GM12878 (cell line): ENCODE measurements at regions not wholly inside any gene's neighbourhood (a gene's known extent, or its start where the extent isn't known, plus 50 kb on each side); places are given as distances from the start of the nearest gene placed in this dataset.

Experiments
- ATAC-seq: fragments of 200-7000 bp; cut with Tn5 transposase; 3 replicates; pipeline ENCODE4 v1.9.1; 2020; ENCODE audit warnings: mild to moderate bottlenecking, moderate library complexity
- BruUV-seq: library from RNA; stranded (reverse); fragments of 400-500 nt; replicated peaks from 2 replicates; lab custom pipeline; 2021; lab: Mats Ljungman, UMichigan
- CTCF ChIA-PET: fragments of 300-600 bp; sonication (Branson Sonifier 250); formaldehyde crosslinking; extraction: SDS; loops from one replicate; lab custom pipeline; 2021; ENCODE audit warnings: inconsistent platforms; lab: Yijun Ruan, JAX
- POLR2A ChIA-PET: fragments of 350-600 bp; formaldehyde crosslinking; extraction: SDS; loops from one replicate; lab custom pipeline; 2021; ENCODE audit warnings: inconsistent platforms; lab: Charles Lee
- RAD21 ChIA-PET: fragments of 300-600 bp; sonication (Branson Sonifier 250); formaldehyde crosslinking; loops from one replicate; lab custom pipeline; 2023; ENCODE audit warnings: antibody characterized with exemption; ENCODE audit not compliant: unreplicated experiment; lab: Charles Lee
- SMC1A ChIA-PET: fragments of 300-600 bp; sonication (Branson Sonifier 250); formaldehyde crosslinking; loops from one replicate; lab custom pipeline; 2023; ENCODE audit not compliant: unreplicated experiment, uncharacterized antibody; lab: Charles Lee
- DNase-seq: peaks from one replicate; pipeline ENCODE4 v3.0.0-alpha.2; 2011; ENCODE audit warnings: low read depth, low spot score
- FAIRE-seq: peaks from 3 replicates; lab custom pipeline; 2011; peaks lifted over from hg19 to GRCh38; lab: Jason Lieb, UNC
- H2AFZ ChIP-seq: 2 replicates; pipeline ENCODE4 v1.6.0; 2011; ENCODE audit warnings: low read depth, low read length, control low read depth; ENCODE audit not compliant: control insufficient read depth
- H3K27ac ChIP-seq: 2 replicates; pipeline ENCODE4 v1.5.1; 2011; ENCODE audit warnings: control low read depth; ENCODE audit not compliant: control insufficient read depth, insufficient read depth
- H3K27me3 ChIP-seq, 2 experiments: replicated peaks in 1 of 2; 2 replicates each; pipeline versions ENCODE4 v1.6.0 to v1.6.1; 2011; ENCODE audit warnings: low read length in 1 of 2; ENCODE audit not compliant: control insufficient read depth in 2 of 2, insufficient read depth in 2 of 2
- H3K36me3 ChIP-seq, 2 experiments: 2 replicates each; pipeline ENCODE4 v1.5.1; 2011; ENCODE audit warnings: low read length in 1 of 2; ENCODE audit not compliant: control insufficient read depth in 2 of 2, insufficient read depth in 2 of 2
- H3K4me1 ChIP-seq: 2 replicates; pipeline ENCODE4 v1.6.1; 2011; ENCODE audit warnings: mild to moderate bottlenecking, low read length, moderate library complexity, mixed read lengths; ENCODE audit not compliant: control insufficient read depth, insufficient read depth
- H3K4me2 ChIP-seq: 2 replicates; pipeline ENCODE4 v1.6.0; 2011; ENCODE audit warnings: control low read depth; ENCODE audit not compliant: control insufficient read depth, insufficient read depth
- H3K4me3 ChIP-seq: fragments of 200-600 bp; sonication (generic); 2 replicates; pipeline ENCODE4 v1.5.1; 2016
- H3K79me2 ChIP-seq: 2 replicates; pipeline ENCODE4 v1.6.0; 2011; ENCODE audit warnings: low read length; ENCODE audit not compliant: control insufficient read depth, insufficient read depth
- H3K9ac ChIP-seq: 2 replicates; pipeline ENCODE4 v1.8.0; 2011; ENCODE audit warnings: low read length, control low read depth, mixed read lengths; ENCODE audit not compliant: control insufficient read depth, insufficient read depth
- H3K9me3 ChIP-seq: replicated peaks from 3 replicates; pipeline ENCODE4 v1.5.1; 2011; ENCODE audit warnings: mild to moderate bottlenecking, low read length; ENCODE audit not compliant: control insufficient read depth, insufficient read depth
- H4K20me1 ChIP-seq: 2 replicates; pipeline ENCODE4 v1.6.0; 2011; ENCODE audit not compliant: control insufficient read depth, insufficient read depth
- BRCA1 ChIP-seq: IDR thresholded peaks from 2 replicates; pipeline ENCODE4 v1.6.1; 2011; ENCODE audit warnings: low read depth, low read length, improper control_type of control experiment
- CBX3 ChIP-seq: fragments of 200-600 bp; sonication (generic); IDR thresholded peaks from 2 replicates; pipeline ENCODE4 v1.6.1; 2016; ENCODE audit warnings: low read depth, borderline replicate concordance
- CBX5 ChIP-seq: sonication (generic); IDR thresholded peaks from 2 replicates; pipeline ENCODE4 v1.6.1; 2016; ENCODE audit warnings: low read depth, moderate library complexity, mild to moderate bottlenecking, inconsistent platforms
- CEBPB ChIP-seq, 2 experiments: fragments of 150-350 bp in 1 of 2; IDR thresholded peaks; 2 replicates each; pipeline ENCODE4 v1.6.1; 2012 to 2014; ENCODE audit warnings: low read depth in 2 of 2, low read length in 2 of 2, borderline replicate concordance in 1 of 2, inconsistent platforms in 1 of 2
- CREB1 ChIP-seq: IDR thresholded peaks from 2 replicates; pipeline ENCODE4 v1.6.1; 2012; ENCODE audit warnings: low read depth, mild to moderate bottlenecking, inconsistent platforms
- EED ChIP-seq: sonication (generic); IDR thresholded peaks from 2 replicates; pipeline ENCODE4 v1.6.1; 2016; ENCODE audit warnings: antibody characterized with exemption, low read depth
- EGR1 ChIP-seq, 2 experiments: IDR thresholded peaks; 1 replicate in 1 of 2; 2 replicates in 1 of 2; pipeline ENCODE4 v1.6.1; 2011 to 2012; ENCODE audit warnings: low read depth in 2 of 2, low read length in 2 of 2, borderline replicate concordance in 1 of 2, mild to moderate bottlenecking in 1 of 2, moderate library complexity in 1 of 2
- MTA3 ChIP-seq: IDR thresholded peaks from 2 replicates; pipeline ENCODE4 v1.6.1; 2012; ENCODE audit warnings: low read length, inconsistent platforms, borderline replicate concordance
- NR2C1 ChIP-seq: fragments of 450-650 bp; IDR thresholded peaks from 2 replicates; pipeline ENCODE4 v1.6.1; 2017; ENCODE audit warnings: antibody characterized with exemption, mild to moderate bottlenecking, moderate library complexity
- NRF1 ChIP-seq: conservative IDR thresholded peaks from 2 replicates; pipeline ENCODE4 v1.6.1; 2011; ENCODE audit warnings: mild to moderate bottlenecking, low read depth, low read length, improper control_type of control experiment
- SP1 ChIP-seq: IDR thresholded peaks from one replicate; pipeline ENCODE4 v1.6.1; 2011; ENCODE audit warnings: low read depth, low read length
- SUZ12 ChIP-seq: fragments of 200-600 bp; sonication (generic); IDR thresholded peaks from one replicate; pipeline ENCODE4 v1.6.1; 2018; ENCODE audit warnings: antibody characterized with exemption, mild to moderate bottlenecking; ENCODE audit not compliant: unreplicated experiment
- TCF7 ChIP-seq: IDR thresholded peaks from 2 replicates; pipeline ENCODE4 v1.6.1; 2014; ENCODE audit warnings: antibody characterized with exemption, borderline replicate concordance
- ZBED1 ChIP-seq: IDR thresholded peaks from 2 replicates; pipeline ENCODE4 v1.6.1; 2016; ENCODE audit warnings: borderline replicate concordance
- ZNF384 ChIP-seq: IDR thresholded peaks from 2 replicates; pipeline ENCODE4 v1.6.1; 2012; ENCODE audit warnings: low read depth, mild to moderate bottlenecking, low read length, improper control_type of control experiment, borderline replicate concordance
- ZZZ3 ChIP-seq: IDR thresholded peaks from 2 replicates; pipeline ENCODE4 v1.6.1; 2011; ENCODE audit warnings: low read depth; ENCODE audit not compliant: control insufficient read depth, insufficient read length
- WGBS: methylation state at CpG from one replicate; pipeline ENCODE4 v1.1.6; 2016; ENCODE audit warnings: low lambda C conversion rate; ENCODE audit not compliant: insufficient replicate concordance, insufficient coverage; ENCODE audit errors: missing lambda C conversion rate; 5-methylcytosine and 5-hydroxymethylcytosine counted together
- in situ Hi-C: fragments of 300-500 bp; cut with MboI; formaldehyde crosslinking; loops from 9 replicates; pipeline ENCODE4 v1.14.3; 2018; ENCODE audit warnings: mixed read lengths
- intact Hi-C: fragments of 100-400 bp; cut with micrococcal nuclease; formaldehyde crosslinking; loops from one replicate; pipeline ENCODE4 v1.14.2; 2022; ENCODE audit not compliant: unreplicated experiment
- TF ChIP-seq, protein P1 (sequence below): fragments of 450-650 bp; IDR thresholded peaks from 2 replicates; pipeline ENCODE4 v1.6.1; 2014; ENCODE audit warnings: mild to moderate bottlenecking

DNA sequence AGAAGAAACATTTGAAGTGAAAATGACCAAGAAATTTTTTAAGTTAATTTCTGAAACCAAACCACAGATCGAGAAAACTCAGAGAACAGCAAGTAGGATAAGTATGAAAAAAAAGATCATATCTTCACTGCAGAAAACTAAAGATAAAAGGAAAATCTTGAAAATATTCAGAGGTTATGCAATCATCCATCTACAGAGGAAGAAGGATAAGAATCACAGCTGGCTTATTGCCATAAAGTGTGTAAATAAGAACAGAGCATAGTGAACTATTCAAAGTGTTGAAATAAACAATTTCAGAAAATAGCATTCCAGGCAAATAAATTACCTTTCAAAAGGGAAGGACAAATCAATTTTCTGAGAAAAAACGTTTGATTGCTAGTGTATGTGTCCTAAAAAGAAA lies 1191.7 kb upstream of the CDH6 start:
- Histone ChIP-seq H3K9me3 (no peaks in the 10 kb centered on the region), H3K27ac (no peak overlapping the region), H3K36me3 (no peaks in the 10 kb centered on the region), H3K27me3 (no peaks in the 10 kb centered on the region), H3K4me2 (no peak overlapping the region), H3K4me1 (no peaks in the 10 kb centered on the region), H3K4me3 (no peak overlapping the region), H3K9ac (no peak overlapping the region), H4K20me1 (no peaks in the 10 kb centered on the region), H2AFZ (no peak overlapping the region), H3K79me2 (no peaks in the 10 kb centered on the region)
- DNase-seq (no peak), ATAC-seq (no peak), FAIRE-seq (no peak)
- POLR2A ChIA-PET, result no interaction called here
- CTCF ChIA-PET, result no interaction called here
- TF ChIP-seq CREB1 (no peak), ZZZ3 (no peak), TCF7 (no peak), ZNF384 (no peak), CBX5 (no peak), NR2C1 (no peak), EED (no peak), SUZ12 (no peak), CEBPB (IDR thresholded peaks at IDR 0.05; ENCODE audit: borderline replicate concordance in 1 of 2, low read depth in 2 of 2, low read length in 2 of 2) (no peak), NRF1 (no peak), EGR1 (IDR thresholded peaks at IDR 0.05; ENCODE audit: borderline replicate concordance in 1 of 2, low read depth in 2 of 2, low read length in 2 of 2) (no peak), MTA3 (no peak), CBX3 (no peak), ZBED1 (no peak), BRCA1 (no peak), SP1 (no peak)
- TF ChIP-seq, protein P1, sequence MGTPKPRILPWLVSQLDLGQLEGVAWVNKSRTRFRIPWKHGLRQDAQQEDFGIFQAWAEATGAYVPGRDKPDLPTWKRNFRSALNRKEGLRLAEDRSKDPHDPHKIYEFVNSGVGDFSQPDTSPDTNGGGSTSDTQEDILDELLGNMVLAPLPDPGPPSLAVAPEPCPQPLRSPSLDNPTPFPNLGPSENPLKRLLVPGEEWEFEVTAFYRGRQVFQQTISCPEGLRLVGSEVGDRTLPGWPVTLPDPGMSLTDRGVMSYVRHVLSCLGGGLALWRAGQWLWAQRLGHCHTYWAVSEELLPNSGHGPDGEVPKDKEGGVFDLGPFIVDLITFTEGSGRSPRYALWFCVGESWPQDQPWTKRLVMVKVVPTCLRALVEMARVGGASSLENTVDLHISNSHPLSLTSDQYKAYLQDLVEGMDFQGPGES, result no peak
- intact Hi-C loops, result no loop called here
- SMC1A ChIA-PET, result no interaction called here
- no TSS peak for BruUV-seq
- RAD21 ChIA-PET, result no interaction called here
- 17% methylated on average over 2 of the region's 2 CpGs for WGBS
- in situ Hi-C loops, result no loop called here
